ENCODE measurements at regions not wholly inside any gene's neighbourhood (a gene's known extent, or its start where the extent isn't known, plus 50 kb on each side); places are given as distances from the start of the nearest gene placed in this dataset.

DNA sequence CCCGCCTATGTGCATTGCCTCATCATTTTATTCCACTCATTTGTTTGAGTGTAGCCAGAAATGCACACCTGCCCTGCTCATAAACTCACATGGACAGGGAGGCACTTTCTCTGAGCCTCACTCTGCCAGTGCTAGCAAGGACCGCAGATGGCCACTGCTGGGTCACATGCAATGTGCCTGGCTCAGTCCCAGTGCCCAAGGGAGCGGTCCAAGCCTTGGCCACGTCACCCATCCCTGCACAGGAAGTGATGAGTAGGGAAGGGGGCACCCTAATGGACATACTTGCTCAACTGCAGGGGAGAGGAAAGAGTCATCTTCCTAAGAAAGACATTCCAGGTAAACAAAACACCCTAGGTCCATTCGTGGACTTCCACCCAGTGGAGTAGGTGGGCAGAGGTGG, 630.9 kb downstream of the IRX1 start:
- no peak overlapping the region for H3K27ac ChIP-seq
- no peak overlapping the region for H3K4me2 ChIP-seq
- H3K9ac ChIP-seq: no peak overlapping the region
- no peaks in the 10 kb centered on the region for H3K36me3 ChIP-seq
- TF ChIP-seq Cebpa-rat (IDR thresholded peaks at IDR 0.05): no peak
- H3K27me3 ChIP-seq: no peaks in the 10 kb centered on the region
- H3K4me3 ChIP-seq: no peak overlapping the region
- H3K4me1 ChIP-seq: peaks cover 13 to 41% (median 37%) of the 10 kb centered on the region in 10 experiments
- H3K9me3 ChIP-seq (replicated peaks in 1 of 11): peaks cover 0 to 12% (median 0%) of the 10 kb centered on the region in 11 experiments; a peak in 7 of 22 replicates
- no peaks in the 10 kb centered on the region for H4K20me1 ChIP-seq

DNA sequence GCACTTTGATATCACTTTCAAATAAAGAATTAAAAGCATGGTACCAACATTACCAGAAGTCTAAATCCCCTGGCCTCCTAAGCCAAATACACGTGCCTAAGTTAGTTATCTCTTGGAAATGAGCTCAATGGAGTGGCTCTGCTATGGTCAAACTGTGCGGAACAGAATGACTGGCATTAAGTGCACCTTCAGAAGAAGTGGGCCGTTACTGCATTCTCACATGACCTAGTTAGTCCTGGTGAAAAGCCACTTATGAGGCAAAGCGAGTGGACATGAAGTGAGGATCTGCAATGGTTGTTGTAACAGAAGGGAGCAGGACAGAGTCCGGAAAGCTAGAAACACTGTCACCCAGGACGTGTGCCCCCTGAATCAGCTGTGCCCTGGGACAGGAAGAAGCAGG, 633.1 kb downstream of the IRX1 start:
- Histone ChIP-seq H3K27me3 (no peaks in the 10 kb centered on the region), H3K4me1 (peaks cover 13 to 34% (median 31%) of the 10 kb centered on the region in 10 experiments), H4K20me1 (no peaks in the 10 kb centered on the region), H3K4me3 (no peak overlapping the region), H3K4me2 (peak overlapping the region in 10 of 11 experiments; percentile 67 to 87 (median 74); a peak in 18 of 22 replicates), H3K27ac (peak overlapping the region in 6 of 11 experiments; percentile 53 to 72 (median 66); a peak in 10 of 22 replicates), H3K9ac (no peak overlapping the region; a peak in 1 of 22 replicates), H3K9me3 (replicated peaks in 1 of 11) (peaks cover 4 to 12% (median 6%) of the 10 kb centered on the region in 11 experiments; a peak in 19 of 22 replicates), H3K36me3 (no peaks in the 10 kb centered on the region)
- no peak for TF ChIP-seq Cebpa-rat (IDR thresholded peaks at IDR 0.05)

DNA sequence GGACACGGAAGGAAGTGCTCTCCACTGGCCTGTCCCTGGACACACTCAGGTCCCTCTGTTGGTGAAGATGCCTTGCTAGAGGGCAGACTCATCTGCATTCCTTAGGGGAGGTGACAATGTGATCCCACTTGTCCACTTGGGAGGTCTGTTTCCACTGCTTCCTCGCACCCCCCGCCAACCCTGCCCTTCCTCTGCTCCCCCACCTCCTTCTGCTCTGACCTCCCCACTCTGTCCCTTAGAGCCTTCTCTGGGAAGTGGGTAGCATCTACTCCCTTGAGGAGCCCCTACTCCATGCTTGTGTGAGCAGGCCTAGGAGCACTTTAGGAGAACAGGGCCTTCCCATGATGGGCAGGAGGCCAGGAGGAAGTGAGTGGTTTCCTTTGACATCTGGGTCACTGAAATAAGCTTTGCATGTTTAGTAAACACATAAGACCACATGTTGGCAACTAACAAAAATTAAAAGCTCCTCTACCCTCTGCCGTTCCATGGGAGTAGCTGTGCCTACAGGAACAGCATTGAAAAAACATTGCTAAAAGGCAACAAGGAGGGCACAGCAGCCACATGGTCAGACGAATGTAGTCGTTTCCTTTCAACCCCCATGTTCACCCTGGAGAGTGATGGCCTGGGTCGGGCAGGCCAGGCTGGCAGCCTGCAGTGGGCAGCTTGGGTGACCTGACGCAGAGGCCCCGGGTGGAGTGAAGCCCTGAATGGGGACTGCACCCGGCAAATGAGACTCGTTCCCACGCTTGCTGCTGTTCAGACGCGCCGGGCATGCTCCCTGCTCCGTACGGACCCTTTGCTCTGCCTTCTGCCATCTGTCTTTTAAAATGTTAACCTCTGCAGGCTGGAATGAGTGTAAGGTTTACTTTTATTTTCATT, 634.0 kb downstream of the IRX1 start:
- Histone ChIP-seq H4K20me1 (no peaks in the 10 kb centered on the region), H3K36me3 (peaks cover 0 to 3% (median 0%) of the 10 kb centered on the region in 11 experiments; a peak in 1 of 22 replicates), H3K27me3 (no peaks in the 10 kb centered on the region), H3K9ac (peak overlapping the region in 7 of 11 experiments; percentile 4 to 36 (median 24); a peak in 8 of 22 replicates), H3K4me2 (peak overlapping the region; percentile 64 to 87 (median 72)), H3K4me1 (peaks cover 13 to 34% (median 31%) of the 10 kb centered on the region in 10 experiments), H3K4me3 (no peak overlapping the region; a peak in 1 of 20 replicates), H3K9me3 (replicated peaks in 1 of 11) (peaks cover 11 to 20% (median 14%) of the 10 kb centered on the region in 11 experiments), H3K27ac (peak overlapping the region in 9 of 11 experiments; percentile 43 to 72 (median 57); a peak in 17 of 22 replicates)
- TF ChIP-seq Cebpa-rat (IDR thresholded peaks at IDR 0.05): no peak

DNA sequence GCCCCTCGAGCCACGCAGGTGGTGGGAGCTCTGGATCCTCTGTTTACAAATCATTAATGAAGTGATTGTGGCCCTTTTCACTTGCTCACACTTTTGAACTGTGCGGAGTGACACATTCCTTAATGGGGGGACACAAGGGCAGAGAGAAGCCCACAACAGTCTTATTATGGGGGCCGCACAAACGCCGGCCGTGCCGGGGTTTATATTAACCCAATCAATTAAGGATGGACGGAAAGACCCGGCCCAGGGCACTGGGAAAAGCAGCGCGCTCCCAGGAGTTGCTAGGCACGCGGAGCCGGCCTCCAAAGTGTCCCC, 634.8 kb downstream of the IRX1 start:
- TF ChIP-seq Cebpa-rat (IDR thresholded peaks at IDR 0.05): no peak
- H3K9ac ChIP-seq: peak overlapping the region in 2 of 11 experiments; percentile 4 to 36; a peak in 2 of 22 replicates
- peaks cover 13 to 34% (median 31%) of the 10 kb centered on the region in 10 experiments for H3K4me1 ChIP-seq
- H3K4me2 ChIP-seq: peak overlapping the region; percentile 64 to 87 (median 72); a peak in 20 of 22 replicates
- peaks cover 0 to 4% (median 0%) of the 10 kb centered on the region in 11 experiments; a peak in 1 of 22 replicates for H3K36me3 ChIP-seq
- no peaks in the 10 kb centered on the region for H3K27me3 ChIP-seq
- no peaks in the 10 kb centered on the region for H4K20me1 ChIP-seq
- peaks cover 17 to 28% (median 21%) of the 10 kb centered on the region in 11 experiments for H3K9me3 ChIP-seq (replicated peaks in 1 of 11)
- peak overlapping the region in 3 of 11 experiments; percentile 57 to 72 (median 69); a peak in 6 of 22 replicates for H3K27ac ChIP-seq
- H3K4me3 ChIP-seq: no peak overlapping the region

GRCh38 chr5:4230786-4231641, 635.4 kb downstream of the IRX1 start:
- Histone ChIP-seq H3K4me2 (peak overlapping the region in 9 of 11 experiments; percentile 67 to 87 (median 77); a peak in 17 of 22 replicates), H4K20me1 (no peaks in the 10 kb centered on the region), H3K36me3 (peaks cover 0 to 4% (median 0%) of the 10 kb centered on the region in 11 experiments; a peak in 1 of 22 replicates), H3K9ac (no peak overlapping the region), H3K9me3 (replicated peaks in 1 of 11) (peaks cover 23 to 33% (median 27%) of the 10 kb centered on the region in 11 experiments), H3K27me3 (no peaks in the 10 kb centered on the region), H3K27ac (no peak overlapping the region; a peak in 1 of 22 replicates), H3K4me3 (no peak overlapping the region), H3K4me1 (peaks cover 13 to 34% (median 31%) of the 10 kb centered on the region in 10 experiments)
- no peak for TF ChIP-seq Cebpa-rat (IDR thresholded peaks at IDR 0.05)

DNA sequence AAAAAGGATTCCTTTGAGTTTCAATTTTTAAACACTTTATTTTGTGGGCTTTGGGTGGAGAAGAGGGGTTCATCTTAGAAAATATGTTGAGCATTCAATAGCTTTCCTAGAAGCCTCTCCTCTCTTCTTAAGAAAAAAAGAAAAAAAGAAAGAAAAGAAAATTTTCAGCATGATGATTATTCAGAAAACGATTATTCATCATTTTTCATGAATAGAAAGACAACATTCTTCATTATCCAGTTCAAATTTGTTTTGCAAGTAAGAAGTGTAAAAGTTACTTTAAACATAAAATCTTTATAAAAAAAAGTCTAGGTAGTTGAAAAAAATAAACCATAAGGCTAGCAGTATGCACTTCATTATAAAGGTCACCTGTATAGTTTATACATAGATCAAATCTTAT, 636.5 kb downstream of the IRX1 start:
- Histone ChIP-seq H3K4me2 (no peak overlapping the region), H3K27ac (no peak overlapping the region), H3K9ac (no peak overlapping the region), H3K36me3 (peaks cover 0 to 4% (median 0%) of the 10 kb centered on the region in 11 experiments; a peak in 1 of 22 replicates), H3K27me3 (no peaks in the 10 kb centered on the region), H3K4me3 (no peak overlapping the region), H3K4me1 (peaks cover 13 to 34% (median 31%) of the 10 kb centered on the region in 10 experiments), H3K9me3 (replicated peaks in 1 of 11) (peaks cover 26 to 43% (median 32%) of the 10 kb centered on the region in 11 experiments), H4K20me1 (no peaks in the 10 kb centered on the region)
- no peak for TF ChIP-seq Cebpa-rat (IDR thresholded peaks at IDR 0.05)

DNA sequence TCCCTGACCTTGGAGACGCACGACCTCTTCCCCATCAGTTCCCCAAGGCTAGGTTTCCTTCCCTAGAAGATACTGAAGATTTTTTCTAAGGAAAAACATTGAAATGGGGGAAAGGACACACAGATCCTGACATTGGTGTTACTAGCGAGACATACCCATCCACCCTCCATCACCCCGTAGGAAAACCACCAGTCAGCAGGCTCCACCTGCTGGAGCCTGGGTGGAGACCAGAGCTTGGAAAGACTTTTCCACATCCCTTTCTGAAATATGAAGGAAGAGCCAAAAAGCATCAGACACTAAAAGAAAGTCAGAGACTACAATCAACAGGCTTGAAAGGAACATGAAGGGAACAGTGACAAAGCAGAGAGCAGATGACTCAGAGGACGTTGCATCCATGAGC, 638.0 kb downstream of the IRX1 start:
- H3K4me1 ChIP-seq: peaks cover 13 to 31% (median 29%) of the 10 kb centered on the region in 10 experiments
- H4K20me1 ChIP-seq: no peaks in the 10 kb centered on the region
- peaks cover 0 to 4% (median 0%) of the 10 kb centered on the region in 11 experiments; a peak in 1 of 22 replicates for H3K36me3 ChIP-seq
- H3K4me3 ChIP-seq: no peak overlapping the region
- H3K9ac ChIP-seq: no peak overlapping the region
- TF ChIP-seq Cebpa-rat (IDR thresholded peaks at IDR 0.05): no peak
- H3K9me3 ChIP-seq (replicated peaks in 1 of 11): peaks cover 26 to 44% (median 32%) of the 10 kb centered on the region in 11 experiments
- H3K4me2 ChIP-seq: no peak overlapping the region
- H3K27me3 ChIP-seq: no peaks in the 10 kb centered on the region
- no peak overlapping the region for H3K27ac ChIP-seq

GRCh38 chr5:4243479-4244264, 648.0 kb downstream of the IRX1 start:
- Histone ChIP-seq H3K27ac (no peak overlapping the region), H3K27me3 (no peaks in the 10 kb centered on the region), H3K9ac (no peak overlapping the region), H3K4me3 (no peak overlapping the region), H3K4me1 (no peaks in the 10 kb centered on the region), H4K20me1 (no peaks in the 10 kb centered on the region), H3K9me3 (replicated peaks in 1 of 11) (no peaks in the 10 kb centered on the region; a peak in 1 of 22 replicates), H3K4me2 (no peak overlapping the region), H3K36me3 (no peaks in the 10 kb centered on the region)
- no peak for TF ChIP-seq Cebpa-rat (IDR thresholded peaks at IDR 0.05)

Data from BLaER1 treated with 17β-estradiol and CSF1 and Interleukin-3, amounts not matched to agents 10 nM and 100 nM (cell line).